Stomach (tissue), 4 donors: ENCODE measurements at regions not wholly inside any gene's neighbourhood (a gene's known extent, or its start where the extent isn't known, plus 50 kb on each side); places are given as distances from the start of the nearest gene placed in this dataset.

Experiments used
- EP300 ChIP-seq: sonication (generic); formaldehyde crosslinking; IDR thresholded peaks from one replicate; pipeline ENCODE4 v1.6.1; 2017; ENCODE audit warnings: antibody characterized with exemption
- POLR2A ChIP-seq, 4 donors: fragments of 450-650 bp; IDR thresholded peaks; one replicate each; pipeline ENCODE4 v1.6.1; 2016; ENCODE audit warnings: antibody characterized with exemption in 4 of 4, control low read depth in 2 of 4, mild to moderate bottlenecking in 1 of 4, moderate library complexity in 1 of 4
- POLR2AphosphoS5 ChIP-seq, 3 donors: sonication (generic); formaldehyde crosslinking; IDR thresholded peaks; one replicate each; pipeline ENCODE4 v1.6.1; 2016; ENCODE audit warnings: antibody characterized with exemption in 3 of 3
- TF ChIP-seq, protein P1 (sequence below), 7 experiments: fragments of 450-650 bp in 4 of 7; fragments of 200-600 bp in 3 of 7; sonication (generic) in 3 of 7; IDR thresholded peaks; one replicate each; pipeline ENCODE4 v1.5.1; 2016 to 2019; ENCODE audit warnings: antibody characterized with exemption in 7 of 7, control low read depth in 2 of 7, mild to moderate bottlenecking in 1 of 7

DNA sequence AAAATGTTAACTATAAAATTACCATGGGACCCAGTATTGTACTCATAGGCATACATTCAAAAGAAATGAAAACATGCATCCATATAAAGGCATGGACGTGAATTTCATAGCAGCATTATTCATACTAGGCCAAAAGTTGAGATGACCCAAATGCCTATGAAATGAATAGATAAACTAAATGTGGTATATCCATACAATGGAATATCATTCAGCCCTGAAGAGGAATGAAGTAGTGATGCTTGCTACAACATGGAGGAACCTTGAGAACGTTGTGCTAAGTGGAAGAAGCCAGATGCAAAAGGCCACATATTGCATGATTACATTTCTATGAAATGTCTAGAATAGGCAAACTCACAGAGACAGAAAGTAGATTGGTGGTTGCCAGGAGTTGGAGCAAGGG is 127.1 kb upstream of the IPO9 start:
- TF ChIP-seq, protein P1, sequence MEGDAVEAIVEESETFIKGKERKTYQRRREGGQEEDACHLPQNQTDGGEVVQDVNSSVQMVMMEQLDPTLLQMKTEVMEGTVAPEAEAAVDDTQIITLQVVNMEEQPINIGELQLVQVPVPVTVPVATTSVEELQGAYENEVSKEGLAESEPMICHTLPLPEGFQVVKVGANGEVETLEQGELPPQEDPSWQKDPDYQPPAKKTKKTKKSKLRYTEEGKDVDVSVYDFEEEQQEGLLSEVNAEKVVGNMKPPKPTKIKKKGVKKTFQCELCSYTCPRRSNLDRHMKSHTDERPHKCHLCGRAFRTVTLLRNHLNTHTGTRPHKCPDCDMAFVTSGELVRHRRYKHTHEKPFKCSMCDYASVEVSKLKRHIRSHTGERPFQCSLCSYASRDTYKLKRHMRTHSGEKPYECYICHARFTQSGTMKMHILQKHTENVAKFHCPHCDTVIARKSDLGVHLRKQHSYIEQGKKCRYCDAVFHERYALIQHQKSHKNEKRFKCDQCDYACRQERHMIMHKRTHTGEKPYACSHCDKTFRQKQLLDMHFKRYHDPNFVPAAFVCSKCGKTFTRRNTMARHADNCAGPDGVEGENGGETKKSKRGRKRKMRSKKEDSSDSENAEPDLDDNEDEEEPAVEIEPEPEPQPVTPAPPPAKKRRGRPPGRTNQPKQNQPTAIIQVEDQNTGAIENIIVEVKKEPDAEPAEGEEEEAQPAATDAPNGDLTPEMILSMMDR (IDR thresholded peaks at IDR 0.05) = no peak
- TF ChIP-seq POLR2AphosphoS5 (IDR thresholded peaks at IDR 0.05) = no peak
- no peak for TF ChIP-seq EP300
- no peak for TF ChIP-seq POLR2A (IDR thresholded peaks at IDR 0.05)
